NCI-H748 treated with DMSO at 0.1 percent for 48 hours (cell line): ENCODE measurements at regions not wholly inside any gene's neighbourhood (a gene's known extent, or its start where the extent isn't known, plus 50 kb on each side); places are given as distances from the start of the nearest gene placed in this dataset.

ENCODE experiments used
- DNase-seq: peaks from one replicate; lab custom pipeline; 2025; lab: John Stamatoyannopoulos, UW

DNA sequence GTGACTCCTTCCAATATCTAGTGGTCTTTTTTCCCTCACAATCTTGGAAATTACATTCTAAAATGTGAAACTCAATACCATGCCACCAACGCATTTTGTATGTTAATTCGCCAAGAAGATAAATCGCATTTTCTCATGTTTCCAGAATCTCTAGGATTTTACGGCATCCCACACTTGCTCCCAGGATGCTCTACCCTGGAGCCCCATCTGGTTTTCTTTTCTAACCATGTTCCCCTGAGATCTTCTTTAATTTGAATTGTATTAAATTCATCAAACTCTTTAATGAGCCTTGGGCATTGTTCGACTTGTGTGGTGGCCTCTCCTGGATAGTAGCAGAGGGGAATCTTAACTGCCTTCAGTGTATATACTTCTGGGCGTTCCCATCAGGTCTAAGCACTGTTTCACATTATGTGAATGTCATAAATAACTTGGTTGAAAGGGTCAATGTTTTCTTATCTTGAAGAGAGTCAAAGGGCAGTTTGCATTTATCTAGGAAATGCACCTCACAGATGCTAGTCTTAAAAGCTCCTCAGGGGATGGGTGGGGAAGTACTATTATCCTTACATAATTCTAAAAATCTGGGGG lies 169.1 kb upstream of the MEOX2 start:
- DNase-seq, result no peak

DNA sequence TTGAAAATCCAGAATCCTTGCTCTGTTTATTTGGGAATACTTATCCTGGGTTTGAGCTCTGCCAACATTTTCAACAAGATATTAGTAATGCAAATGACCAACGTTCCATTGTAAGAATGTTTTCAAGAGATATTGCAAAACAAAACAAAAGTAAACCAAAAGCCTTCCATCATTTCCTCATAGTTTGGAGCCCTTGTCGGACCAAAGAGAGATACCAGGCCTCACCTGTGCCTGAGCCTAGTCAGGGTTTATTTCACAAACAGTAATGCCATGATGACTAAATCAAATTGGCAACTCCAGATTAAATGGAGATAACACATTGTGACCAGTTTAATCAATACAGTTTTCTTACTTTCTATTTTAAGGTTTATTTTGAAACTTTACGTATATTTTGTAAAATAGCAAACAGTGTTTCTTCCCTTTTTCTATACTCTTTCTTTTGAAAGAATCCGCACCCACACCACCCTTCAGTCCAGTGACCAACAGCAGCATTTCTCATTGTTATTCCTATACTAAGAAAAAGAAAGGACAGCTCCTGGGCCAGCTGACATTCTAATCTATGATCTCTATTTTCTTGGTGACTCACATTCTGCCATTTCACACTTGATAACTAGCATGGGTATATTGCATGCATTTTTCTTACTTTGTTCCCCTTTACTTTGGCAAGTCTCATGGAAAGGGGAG lies 168.5 kb upstream of the MEOX2 start:
- DNase-seq, result no peak

DNA sequence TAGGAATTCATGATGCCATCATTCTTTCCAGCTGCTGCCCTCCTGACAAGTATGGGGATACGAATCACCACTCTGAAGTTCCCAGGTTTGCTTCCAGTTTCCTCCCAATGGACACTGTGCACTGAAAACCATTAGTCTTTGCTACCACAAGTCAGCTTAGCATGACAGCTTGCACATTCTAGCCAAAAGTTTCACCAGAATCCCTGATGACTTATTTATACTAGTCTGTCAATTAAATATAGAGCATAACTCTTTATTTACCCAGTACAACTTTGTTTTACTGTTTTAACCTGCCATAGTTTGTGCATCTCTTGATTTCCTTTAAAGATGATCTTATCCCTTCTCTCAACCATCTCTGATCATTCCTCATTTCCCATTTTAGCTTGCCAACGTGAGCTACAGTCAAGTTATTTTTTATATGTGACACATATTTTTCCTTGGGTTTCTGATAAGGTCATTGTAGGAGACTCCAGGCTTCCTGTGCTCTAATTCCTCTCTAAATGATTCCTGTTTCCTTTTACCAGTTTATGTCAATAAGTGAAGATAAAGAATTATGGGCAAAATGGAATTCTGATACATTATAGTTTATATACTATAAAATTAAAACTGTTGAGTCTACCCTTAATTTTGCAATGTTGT lies 167.5 kb upstream of the MEOX2 start:
- no peak for DNase-seq

DNA sequence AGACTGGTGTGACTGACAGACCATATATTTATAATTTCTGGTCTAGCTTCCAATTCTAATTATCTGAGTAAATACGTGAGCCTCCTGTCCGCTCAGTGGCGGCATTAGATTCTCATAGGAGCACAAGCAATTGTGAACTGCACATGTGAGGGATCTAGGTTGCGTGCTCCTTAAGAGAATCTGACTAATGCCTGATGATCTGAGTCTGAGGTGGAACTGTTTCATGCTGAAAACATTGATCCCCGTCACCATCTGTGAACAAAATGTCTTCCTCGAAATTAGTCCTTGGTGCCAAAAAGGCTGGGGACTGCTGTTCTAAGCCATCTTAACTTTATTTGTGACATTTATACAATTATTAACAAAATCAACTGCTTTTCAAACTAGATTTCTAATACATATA lies 164.7 kb upstream of the MEOX2 start:
- no peak for DNase-seq

DNA sequence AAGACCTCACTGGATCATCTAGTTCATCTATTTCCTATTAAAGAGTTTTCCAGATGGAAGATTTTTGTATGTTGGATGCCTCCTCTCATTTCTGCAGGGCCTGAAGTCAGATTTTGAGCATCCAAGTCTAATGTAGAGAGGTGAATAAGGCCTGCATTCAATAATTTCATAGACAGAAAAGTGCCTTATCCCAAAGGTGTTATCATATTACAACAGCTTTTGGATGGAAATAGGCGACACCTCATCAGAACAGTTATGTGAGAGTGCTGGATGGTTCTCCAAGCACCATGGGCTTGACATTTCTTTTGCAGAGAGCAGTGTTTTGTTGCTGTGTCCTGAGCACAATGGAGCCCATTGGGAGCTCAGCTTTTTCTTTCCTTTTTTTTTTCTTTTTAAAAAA lies 162.4 kb upstream of the MEOX2 start:
- no peak for DNase-seq

DNA sequence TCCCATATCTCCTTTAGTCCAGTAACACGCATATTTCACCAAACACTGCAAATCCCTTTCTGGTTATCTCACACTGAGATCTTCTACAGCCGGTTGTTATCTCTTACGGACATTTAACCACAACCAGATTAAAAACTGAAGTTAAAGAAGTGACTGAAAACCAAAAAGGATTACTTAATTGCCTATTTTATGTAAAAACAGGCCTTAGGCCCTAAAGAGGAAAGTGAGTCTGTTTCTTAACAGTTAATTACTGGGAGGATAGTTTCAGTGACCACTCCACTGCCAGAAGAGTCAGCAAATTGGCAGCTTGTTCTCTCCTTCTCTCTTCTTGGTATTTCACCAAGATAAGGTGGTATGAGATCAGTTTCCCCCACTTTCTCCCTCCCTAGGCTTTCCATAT lies 161.9 kb upstream of the MEOX2 start:
- DNase-seq, result no peak

DNA sequence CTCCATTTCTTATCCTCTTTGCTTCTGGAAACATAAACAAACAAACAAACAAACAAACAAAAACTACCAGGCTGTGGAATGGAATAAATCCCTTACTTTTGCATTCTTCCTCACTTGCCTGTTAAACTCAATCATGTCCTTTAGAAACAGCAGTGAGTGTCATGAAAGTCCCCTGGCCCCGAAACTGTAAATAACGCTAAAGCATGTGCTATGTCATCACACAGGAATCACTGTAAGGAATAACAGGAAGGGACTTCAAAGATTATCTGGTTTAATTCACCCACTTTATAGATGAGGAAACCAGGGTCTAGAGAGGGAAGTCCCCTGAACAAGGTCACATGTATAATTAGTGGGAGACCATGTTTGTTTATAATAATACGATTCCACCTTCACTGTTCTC lies 159.4 kb upstream of the MEOX2 start:
- no peak for DNase-seq

DNA sequence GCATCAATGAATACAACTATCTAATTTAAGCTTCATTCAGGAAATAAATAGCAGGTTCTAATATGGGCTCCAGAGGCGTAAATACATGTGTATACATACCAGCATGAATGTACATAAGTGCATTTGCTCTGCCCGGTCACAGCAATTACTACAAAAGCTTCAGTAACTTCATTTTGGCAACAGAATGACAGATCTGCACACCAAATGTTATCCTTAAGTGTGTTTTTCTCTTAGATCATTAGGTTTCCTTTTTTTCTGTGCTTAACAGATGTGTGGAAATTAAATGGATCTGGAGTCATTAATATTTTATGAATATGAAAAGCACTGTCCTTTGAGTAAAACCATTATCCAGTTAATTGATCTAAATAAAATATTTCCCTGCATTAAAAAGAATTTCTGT lies 159.0 kb upstream of the MEOX2 start:
- DNase-seq, result peak; percentile 82

DNA sequence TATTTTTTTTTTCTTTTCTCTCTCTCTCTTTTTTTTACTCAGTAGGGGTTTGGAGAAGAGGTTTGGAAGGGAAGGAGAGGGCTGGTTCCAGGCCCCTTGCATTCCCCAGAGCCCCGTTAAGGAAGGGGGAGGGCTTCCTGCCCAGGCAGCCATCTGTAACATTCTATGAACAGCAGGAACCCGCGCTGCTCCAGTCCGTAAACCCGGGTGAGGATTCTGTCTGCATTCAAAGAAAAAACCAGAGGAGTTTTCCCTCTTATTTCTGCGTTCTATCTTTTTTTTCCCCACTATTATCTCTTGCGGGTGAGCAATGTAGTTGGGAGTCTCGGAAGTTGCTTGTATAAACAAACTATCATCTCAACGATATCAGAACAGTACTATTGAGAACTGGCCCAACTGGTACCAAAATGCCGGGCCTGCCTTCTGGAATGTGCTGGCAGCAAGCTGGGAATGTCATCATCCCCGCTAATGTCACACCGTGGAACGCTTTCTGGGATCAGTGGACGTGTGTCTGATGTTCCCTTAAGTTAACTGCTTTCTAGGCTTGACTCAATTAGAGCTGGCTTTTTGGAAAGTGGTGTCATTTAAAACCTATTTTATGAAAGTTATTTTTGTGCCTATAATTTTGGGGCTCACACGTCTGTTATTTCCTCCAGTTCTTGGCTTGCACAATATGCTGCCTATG lies 153.1 kb upstream of the MEOX2 start:
- no peak for DNase-seq

DNA sequence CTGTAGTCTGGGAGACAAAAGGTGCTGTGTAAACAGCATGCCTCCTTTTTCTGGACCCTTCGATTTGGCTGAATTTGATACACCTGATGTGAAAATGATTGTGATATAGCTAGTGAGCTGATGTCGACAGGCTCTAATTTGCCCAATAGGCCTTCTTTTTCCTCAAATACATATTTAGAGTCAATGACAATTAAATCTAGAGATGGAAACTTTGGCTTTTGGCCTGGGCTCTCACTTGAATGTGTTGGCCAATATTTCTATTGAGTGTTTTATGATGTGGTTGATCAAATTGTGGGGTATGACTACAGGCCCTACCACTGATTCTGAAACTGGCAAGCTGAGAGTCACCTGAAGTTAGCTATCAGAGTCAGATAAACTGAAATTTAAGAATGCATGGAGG lies 151.8 kb upstream of the MEOX2 start:
- DNase-seq, result no peak

DNA sequence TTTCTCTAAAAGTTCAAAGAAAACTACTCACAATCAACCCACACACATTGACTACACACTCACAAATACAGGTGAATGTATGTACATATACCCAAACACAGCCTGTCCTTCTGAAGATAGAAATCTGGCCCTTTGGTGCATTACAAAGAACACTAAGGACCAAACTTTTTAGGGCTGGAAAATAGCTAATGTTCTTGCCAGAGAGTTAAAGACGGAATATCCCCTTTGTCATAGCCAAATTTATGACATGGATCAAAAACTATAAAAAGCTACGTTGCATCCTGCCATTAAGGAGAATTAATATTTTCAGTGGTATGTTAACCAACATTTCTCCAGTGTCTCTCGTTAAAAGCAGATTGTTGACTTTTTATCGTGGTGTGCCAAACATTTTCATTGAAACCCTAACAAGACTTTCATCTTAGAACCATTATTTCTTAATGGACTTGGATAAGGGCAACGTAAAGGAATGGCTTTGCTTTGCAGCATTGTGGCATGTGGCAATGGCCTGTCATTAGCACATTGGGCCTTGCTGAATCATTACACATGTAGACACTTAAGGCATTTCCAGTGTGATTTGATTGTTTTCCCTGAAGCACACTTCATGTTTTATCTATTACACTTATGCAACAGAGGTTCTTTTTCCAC lies 150.9 kb upstream of the MEOX2 start:
- DNase-seq, result no peak

DNA sequence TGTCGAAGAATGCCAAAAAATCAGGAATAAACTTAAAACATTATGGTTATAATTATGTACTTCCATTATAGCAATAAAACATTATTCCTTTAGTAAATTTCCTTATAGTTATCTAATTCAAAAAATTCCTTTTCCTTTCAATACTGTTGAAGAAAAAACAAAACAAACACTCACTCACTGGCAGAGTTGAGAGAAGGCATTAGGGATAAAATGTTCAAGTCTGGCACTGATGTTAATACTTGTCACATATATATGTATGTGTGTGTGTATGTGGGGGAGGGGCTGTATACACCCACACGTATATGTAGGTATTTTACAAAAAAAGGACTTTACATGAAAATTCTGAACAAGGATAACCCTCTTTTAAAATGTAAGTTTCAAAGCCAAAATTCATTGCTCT lies 150.2 kb upstream of the MEOX2 start:
- DNase-seq, result no peak

DNA sequence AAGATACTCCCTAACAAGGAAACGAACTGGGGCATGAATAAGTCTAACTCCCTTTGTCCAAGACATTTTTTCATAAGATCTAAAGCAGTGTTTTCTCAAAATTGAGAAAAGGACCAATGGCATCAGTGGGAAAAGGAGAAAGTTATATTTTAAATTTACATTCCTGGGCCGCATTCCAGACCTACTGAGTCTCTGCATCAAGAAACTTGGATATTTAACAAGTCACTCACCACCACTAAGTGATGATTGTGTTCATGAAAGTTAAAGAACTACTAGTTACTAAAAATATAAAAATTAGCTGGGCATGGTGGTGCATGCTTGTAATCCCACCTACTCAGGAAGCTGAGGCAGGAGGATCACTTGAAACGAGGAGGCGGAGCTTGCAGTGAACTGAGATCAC lies 149.6 kb upstream of the MEOX2 start:
- DNase-seq, result no peak

DNA sequence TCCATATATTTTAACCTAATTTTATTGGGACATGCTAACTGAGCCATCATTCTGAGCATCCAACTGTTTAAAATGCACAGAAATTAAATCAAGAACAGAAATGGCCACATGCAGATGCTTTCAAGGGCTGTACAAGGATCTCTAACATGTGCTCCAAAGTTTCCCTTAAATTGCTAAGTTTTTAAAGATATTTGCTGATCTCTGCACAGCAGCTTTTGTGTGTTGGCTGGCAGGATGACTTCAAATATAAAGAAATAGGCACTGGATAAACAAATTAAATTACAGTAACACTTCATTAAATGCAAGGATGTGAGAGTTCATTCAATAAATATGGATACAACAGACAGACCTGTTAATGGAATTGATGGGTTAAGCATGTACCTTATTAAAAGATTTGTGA lies 148.0 kb upstream of the MEOX2 start:
- DNase-seq, result no peak

DNA sequence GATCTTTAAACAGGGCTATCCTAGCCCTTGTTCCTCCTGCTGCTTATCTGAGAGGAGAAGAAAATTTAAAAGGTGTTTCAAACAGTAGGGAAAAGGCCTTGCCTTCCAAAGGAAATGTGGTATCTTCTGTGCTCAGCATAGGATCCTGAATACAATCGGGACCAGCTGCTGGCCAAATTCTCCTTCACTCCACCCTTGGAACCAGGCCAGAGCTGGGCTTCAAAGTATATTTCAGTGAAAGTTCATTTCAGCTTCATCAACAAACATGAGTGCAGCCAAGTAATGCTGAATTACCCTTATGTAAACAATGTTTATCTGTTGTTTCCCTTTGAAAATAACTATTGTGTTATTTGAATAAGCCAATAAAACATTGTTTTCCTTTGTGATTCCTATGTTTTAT lies 146.5 kb upstream of the MEOX2 start:
- peak; percentile 58 for DNase-seq

DNA sequence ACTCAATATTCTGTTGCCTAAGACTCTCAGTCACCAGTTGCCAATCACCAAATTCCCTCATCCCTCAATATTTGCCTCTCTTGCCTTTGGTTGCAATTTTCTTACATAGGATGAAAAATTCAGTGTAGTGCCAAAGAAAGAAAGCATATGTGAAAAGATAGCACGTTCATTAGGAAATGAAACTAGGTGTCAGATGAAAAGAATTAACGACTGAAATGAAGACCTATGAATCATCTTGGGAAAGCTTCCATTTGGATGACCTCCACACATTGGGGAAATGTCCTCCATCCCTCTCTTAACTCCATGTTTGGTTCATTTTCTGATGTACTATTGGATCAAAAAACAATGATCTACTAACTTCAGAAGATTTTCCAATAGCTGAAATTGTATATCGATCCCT lies 145.1 kb upstream of the MEOX2 start:
- DNase-seq, result no peak

DNA sequence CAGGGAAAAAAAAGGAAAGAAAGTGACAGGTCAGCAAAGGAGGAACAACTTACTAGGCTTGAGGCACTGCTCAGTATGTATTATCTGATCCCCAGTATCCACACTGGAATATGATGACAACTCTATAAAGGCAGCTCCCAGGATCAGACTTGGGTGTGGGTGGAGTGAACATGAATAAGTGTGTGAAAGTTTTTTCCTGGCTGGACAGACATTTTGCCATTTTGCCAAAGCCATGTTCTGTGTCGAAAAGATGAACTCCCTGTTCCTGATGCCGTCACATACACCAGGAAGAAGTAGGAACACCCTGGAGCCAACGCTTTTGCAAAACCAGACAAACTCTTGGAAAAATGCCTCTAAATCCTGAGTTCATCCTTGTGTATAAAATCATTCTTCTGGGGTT lies 143.2 kb upstream of the MEOX2 start:
- no peak for DNase-seq

DNA sequence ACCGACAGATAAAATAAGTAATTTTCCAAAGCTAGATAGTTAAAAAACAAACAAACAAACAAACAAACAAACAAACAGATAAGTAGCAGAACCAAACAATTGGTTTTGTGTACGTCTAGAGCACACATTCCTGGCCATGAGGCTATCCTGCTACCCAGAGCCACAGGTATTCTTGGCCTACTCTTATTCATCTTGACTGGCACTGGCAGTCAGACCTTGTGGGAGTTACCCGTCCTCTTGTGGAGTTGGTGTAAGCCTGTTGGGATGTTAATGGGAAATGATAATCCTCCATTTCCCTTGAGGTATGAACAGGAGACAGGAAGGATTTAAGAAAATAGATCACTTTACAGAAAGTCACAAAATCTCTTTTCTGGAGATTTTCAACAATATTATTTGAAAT lies 142.4 kb upstream of the MEOX2 start:
- DNase-seq, result no peak

DNA sequence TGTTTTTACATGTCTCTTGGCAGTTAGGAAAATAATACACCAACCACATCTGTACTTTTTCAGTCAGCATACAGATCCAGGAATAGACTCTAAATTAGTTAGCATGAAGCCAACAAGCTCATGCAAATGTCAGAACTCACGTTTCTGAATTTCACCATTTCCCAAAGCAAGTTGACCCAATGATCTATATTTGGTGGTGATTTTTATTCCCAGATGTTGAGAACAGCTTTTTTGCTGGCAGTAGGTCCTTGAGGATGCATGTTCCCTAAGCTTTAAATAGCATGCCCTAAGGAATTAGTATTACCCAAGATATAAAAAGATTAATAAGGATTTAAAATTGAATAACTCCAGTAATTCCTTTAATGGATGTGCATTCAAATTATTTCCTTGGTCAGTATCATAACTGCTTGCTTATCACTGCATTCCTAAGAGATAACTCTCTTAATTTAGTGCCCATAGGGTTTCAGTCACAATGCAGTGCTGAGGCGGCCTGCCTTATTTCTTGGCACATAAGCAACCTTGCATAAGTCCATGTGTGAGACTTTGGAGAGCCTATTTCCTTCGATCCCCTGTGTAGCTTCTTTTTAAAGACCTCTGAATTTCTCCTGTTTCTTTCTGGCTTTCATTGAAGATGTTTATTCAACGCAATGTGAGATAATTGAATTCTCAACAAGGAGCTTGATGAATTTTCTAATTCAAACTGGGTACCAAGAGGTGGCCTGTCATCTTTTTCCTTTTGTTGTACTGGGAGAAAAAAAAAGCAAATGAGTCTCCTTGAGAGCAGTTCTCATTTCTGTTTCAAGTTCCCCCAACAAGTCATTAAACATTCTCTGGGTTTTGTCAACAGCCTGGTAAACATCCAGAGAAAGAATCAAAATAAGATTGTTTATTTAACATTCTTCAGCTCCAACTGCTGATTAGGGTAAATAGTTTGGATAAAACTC lies 135.3 kb upstream of the MEOX2 start:
- DNase-seq, result no peak

DNA sequence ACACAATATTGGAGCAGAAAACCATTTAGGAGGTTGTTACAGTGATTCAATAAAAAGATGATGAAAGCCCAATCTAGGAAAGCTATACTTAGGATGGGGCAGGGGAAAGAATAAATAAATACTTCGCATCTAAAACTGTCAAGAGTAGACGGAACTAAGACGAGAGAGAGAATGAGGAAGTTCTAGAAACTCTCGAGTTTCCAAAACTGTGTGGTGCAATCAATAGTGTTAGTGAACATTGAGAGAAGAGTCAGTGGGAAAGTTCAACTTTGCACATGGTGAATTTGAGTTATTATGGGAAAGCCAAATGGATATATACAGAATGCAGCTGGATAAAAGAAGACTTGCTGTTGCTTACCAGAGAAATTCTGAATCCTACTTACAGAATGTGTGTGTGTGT lies 133.8 kb upstream of the MEOX2 start:
- no peak for DNase-seq

DNA sequence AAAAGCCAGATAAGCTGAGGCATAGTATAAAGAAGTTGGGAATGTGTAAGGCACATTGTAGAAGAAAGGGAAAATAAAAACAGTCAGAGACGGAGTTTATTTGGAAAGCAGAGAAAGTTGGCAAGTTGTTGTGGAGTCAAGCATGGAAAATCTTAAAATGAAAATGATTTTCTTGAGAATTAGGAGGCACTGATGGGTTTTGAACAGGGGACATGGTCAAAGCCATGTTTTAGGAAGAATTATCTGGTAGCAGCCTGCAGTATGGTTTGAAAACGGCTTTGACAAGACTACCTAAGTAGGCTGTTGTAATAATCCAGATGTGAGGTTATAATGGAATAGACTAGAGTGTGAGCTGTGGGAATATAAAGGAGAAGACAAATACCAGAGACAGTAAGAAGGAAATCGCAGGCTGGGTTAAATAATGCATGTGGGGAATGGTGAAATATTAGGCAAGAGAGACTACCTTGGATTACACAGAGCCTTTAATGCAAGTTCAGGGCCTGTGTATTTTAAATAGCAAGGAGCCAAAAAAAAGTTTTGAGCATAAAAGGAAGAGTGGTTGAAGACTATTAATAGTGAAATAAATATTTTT lies 130.4 kb upstream of the MEOX2 start:
- no peak for DNase-seq
